Posterior vena cava (tissue), 2 donors: ENCODE measurements at regions not wholly inside any gene's neighbourhood (a gene's known extent, or its start where the extent isn't known, plus 50 kb on each side); places are given as distances from the start of the nearest gene placed in this dataset.
"Not testable (repeated sequence)": the region's sequence is repeated elsewhere in the genome, so short reads cannot be mapped to it uniquely, and the experiment has no call there.

ENCODE experiments used
- DNase-seq: peaks from one replicate; pipeline ENCODE4 v3.0.0-alpha.2; 2020; ENCODE audit warnings: low spot score
- intact Hi-C, 2 donors: fragments of 100-400 bp; cut with DNase I; formaldehyde crosslinking; loops; one replicate each; pipeline versions ENCODE4 v1.14.1 to v1.14.2; 2022 to 2023
- donor health status: DM: yes; HTN: yes; CAD: no.
- donor health status: DM: yes; HTN: yes; CAD: no.

- intact Hi-C loops, result no loop called here
- DNase-seq, result no peak
These were observed 160.3 kb upstream of the SERTAD2 start for GRCh38 chr2:64814007-64814406.

GRCh38 chr2:64816526-64816925, 162.8 kb upstream of the SERTAD2 start:
- DNase-seq, intact Hi-C loops: not testable (repeated sequence)

- intact Hi-C loops, result no loop called here
- DNase-seq, result no peak
These were observed 163.7 kb upstream of the SERTAD2 start for GRCh38 chr2:64817453-64817852.

- DNase-seq, result no peak
- intact Hi-C loops, result no loop called here
These were observed 164.9 kb upstream of the SERTAD2 start for GRCh38 chr2:64818664-64819060.

GRCh38 chr2:64819361-64819760, 165.6 kb upstream of the SERTAD2 start:
- intact Hi-C loops, result no loop called here

GRCh38 chr2:64819774-64820688, 166.3 kb upstream of the SERTAD2 start:
- DNase-seq, result no peak
- intact Hi-C loops, result no loop called here

More at GRCh38 chr2:64819361-64819760, 165.6 kb upstream of the SERTAD2 start:
- DNase-seq, result no peak

- intact Hi-C loops, result no loop called here
- DNase-seq, result no peak
These were observed 167.2 kb upstream of the SERTAD2 start for GRCh38 chr2:64820901-64821300.

GRCh38 chr2:64823794-64824193, 165.4 kb upstream of the SLC1A4 start:
- intact Hi-C loops, result no loop called here
- no peak for DNase-seq

- no peak for DNase-seq
- intact Hi-C loops, result no loop called here
These were observed 163.2 kb upstream of the SLC1A4 start for GRCh38 chr2:64825831-64826491.

GRCh38 chr2:64826703-64827102, 162.5 kb upstream of the SLC1A4 start:
- DNase-seq, result no peak
- intact Hi-C loops, result no loop called here

- no peak for DNase-seq
- intact Hi-C loops, result no loop called here
These were observed 160.9 kb upstream of the SLC1A4 start for GRCh38 chr2:64828261-64828660.

- DNase-seq, result no peak
- intact Hi-C loops, result no loop called here
These were observed 159.7 kb upstream of the SLC1A4 start for GRCh38 chr2:64829525-64829924.

- intact Hi-C loops, result no loop called here
- DNase-seq, result peak; percentile 98
These were observed 157.8 kb upstream of the SLC1A4 start for GRCh38 chr2:64831134-64831976.

- intact Hi-C loops, result no loop called here
- DNase-seq, result no peak
These were observed 157.2 kb upstream of the SLC1A4 start for GRCh38 chr2:64831977-64832328.

- intact Hi-C loops, result no loop called here
- DNase-seq, result no peak
These were observed 156.3 kb upstream of the SLC1A4 start for GRCh38 chr2:64832936-64833335.

GRCh38 chr2:64836566-64836965, 152.6 kb upstream of the SLC1A4 start:
- intact Hi-C loops, result no loop called here
- no peak for DNase-seq

- no peak for DNase-seq
- intact Hi-C loops, result no loop called here
These were observed 152.0 kb upstream of the SLC1A4 start for GRCh38 chr2:64837116-64837731.

- intact Hi-C loops, result no loop called here
These were observed 151.1 kb upstream of the SLC1A4 start for GRCh38 chr2:64837925-64838641.

GRCh38 chr2:64838817-64839216, 150.4 kb upstream of the SLC1A4 start:
- DNase-seq, result peak; percentile 89
- intact Hi-C loops, result no loop called here

More at GRCh38 chr2:64837925-64838641, 151.1 kb upstream of the SLC1A4 start:
- peak; percentile 82 for DNase-seq
